GM23338 (cell line): ENCODE measurements at regions not wholly inside any gene's neighbourhood (a gene's known extent, or its start where the extent isn't known, plus 50 kb on each side); places are given as distances from the start of the nearest gene placed in this dataset.

Source experiments
- ATAC-seq: fragments of 200-7000 bp; cut with Tn5 transposase; 3 replicates; pipeline ENCODE4 v1.9.1; 2020
- DNase-seq: peaks from one replicate; pipeline ENCODE4 v3.0.0-alpha.2; 2015; ENCODE audit warnings: low spot score
- H2AFZ ChIP-seq: fragments of 200-600 bp; sonication (generic); 2 replicates; pipeline ENCODE4 v1.8.0; 2016; ENCODE audit warnings: antibody characterized with exemption, mild to moderate bottlenecking, moderate library complexity
- H3F3A ChIP-seq: fragments of 200-600 bp; sonication (generic); replicated peaks from 2 replicates; pipeline ENCODE4 v1.8.0; 2017; ENCODE audit warnings: antibody characterized with exemption, mixed run types, low read depth
- H3K27ac ChIP-seq: fragments of 200-600 bp; sonication (generic); 2 replicates; pipeline ENCODE4 v1.6.1; 2016; ENCODE audit warnings: low read depth
- H3K27me3 ChIP-seq: fragments of 200-600 bp; sonication (generic); 2 replicates; pipeline ENCODE4 v1.8.0; 2016; ENCODE audit warnings: mild to moderate bottlenecking, mixed run types, moderate library complexity; ENCODE audit not compliant: insufficient read depth
- H3K36me3 ChIP-seq: fragments of 200-600 bp; sonication (generic); 2 replicates; pipeline ENCODE4 v1.8.0; 2016; ENCODE audit warnings: mild to moderate bottlenecking; ENCODE audit not compliant: insufficient read depth
- H3K4me1 ChIP-seq: fragments of 200-600 bp; sonication (generic); 2 replicates; pipeline ENCODE4 v1.8.0; 2016; ENCODE audit warnings: mild to moderate bottlenecking, moderate library complexity; ENCODE audit not compliant: insufficient read depth
- H3K4me2 ChIP-seq: fragments of 200-600 bp; sonication (generic); 2 replicates; pipeline ENCODE4 v1.7.1; 2017; ENCODE audit warnings: mixed run types
- H3K4me3 ChIP-seq: fragments of 200-600 bp; sonication (generic); 2 replicates; pipeline ENCODE4 v1.6.1; 2016; ENCODE audit warnings: mixed run types
- H3K79me2 ChIP-seq: fragments of 200-600 bp; sonication (generic); replicated peaks from 2 replicates; pipeline ENCODE4 v1.8.0; 2017; ENCODE audit warnings: mild to moderate bottlenecking; ENCODE audit not compliant: insufficient read depth
- H3K9me2 ChIP-seq: fragments of 200-600 bp; sonication (generic); 2 replicates; pipeline ENCODE4 v1.8.0; 2017; ENCODE audit not compliant: insufficient read depth
- H4K20me1 ChIP-seq: fragments of 200-600 bp; sonication (generic); replicated peaks from 2 replicates; pipeline ENCODE4 v1.8.0; 2017; ENCODE audit warnings: mild to moderate bottlenecking; ENCODE audit not compliant: insufficient read depth
- H3K27ac Mint-ChIP-seq: 2 replicates; pipeline ENCODE4 v1.8.0; 2020; ENCODE audit warnings: inconsistent platforms, mild to moderate bottlenecking, moderate library complexity, mixed read lengths
- H3K27me3 Mint-ChIP-seq: 3 replicates; pipeline ENCODE4 v1.8.0; 2022; ENCODE audit warnings: low read depth, mild to moderate bottlenecking, moderate library complexity, mixed read lengths, inconsistent platforms; ENCODE audit not compliant: insufficient read depth, poor library complexity
- H3K36me3 Mint-ChIP-seq: 3 replicates; pipeline ENCODE4 v1.8.0; 2021; ENCODE audit warnings: low read depth, mild to moderate bottlenecking, inconsistent platforms, moderate library complexity, mixed read lengths
- H3K4me1 Mint-ChIP-seq: 3 replicates; pipeline ENCODE4 v1.8.0; 2020; ENCODE audit warnings: mild to moderate bottlenecking, inconsistent platforms, mixed read lengths
- H3K4me3 Mint-ChIP-seq: 3 replicates; pipeline ENCODE4 v1.8.0; 2021; ENCODE audit warnings: moderate library complexity, mild to moderate bottlenecking, inconsistent platforms, mixed read lengths
- H3K9me3 Mint-ChIP-seq: 3 replicates; pipeline ENCODE4 v1.8.0; 2020; ENCODE audit warnings: moderate library complexity, mild to moderate bottlenecking, inconsistent platforms, mixed read lengths
- CREB1 ChIP-seq: fragments of 250-450 bp; sonication (Bioruptor Pico); IDR thresholded peaks from 2 replicates; pipeline ENCODE4 v1.5.0; 2020; ENCODE audit warnings: low read depth, mild to moderate bottlenecking, moderate library complexity
- CTCF ChIP-seq, 2 experiments: fragments of 200-600 bp in 1 of 2; sonication (generic) in 1 of 2; conservative IDR thresholded peaks; 2 replicates each; pipeline versions ENCODE4 v1.5.1 to v1.6.1; 2016 to 2017; ENCODE audit warnings: antibody characterized with exemption in 2 of 2, low read depth in 2 of 2, mild to moderate bottlenecking in 2 of 2, moderate library complexity in 1 of 2
- ETS1 ChIP-seq: IDR thresholded peaks from 2 replicates; pipeline ENCODE4 v1.6.1; 2016; ENCODE audit warnings: antibody characterized with exemption
- EZH2 ChIP-seq: fragments of 200-600 bp; sonication (generic); IDR thresholded peaks from one replicate; pipeline ENCODE4 v1.8.0; 2017; ENCODE audit warnings: antibody characterized with exemption, mild to moderate bottlenecking, low read depth; ENCODE audit not compliant: unreplicated experiment
- EZH2phosphoT487 ChIP-seq: fragments of 200-600 bp; sonication (generic); IDR thresholded peaks from one replicate; pipeline ENCODE4 v1.8.1; 2018; ENCODE audit warnings: antibody characterized with exemption; ENCODE audit not compliant: unreplicated experiment
- JUNB ChIP-seq: IDR thresholded peaks from one replicate; pipeline ENCODE4 v1.6.1; 2016; ENCODE audit warnings: antibody characterized with exemption; ENCODE audit not compliant: unreplicated experiment
- NANOG ChIP-seq: IDR thresholded peaks from 2 replicates; pipeline ENCODE4 v1.6.1; 2016; ENCODE audit warnings: antibody characterized with exemption, borderline replicate concordance
- POLR2AphosphoS5 ChIP-seq: IDR thresholded peaks from 2 replicates; pipeline ENCODE4 v1.6.1; 2016; ENCODE audit warnings: antibody characterized with exemption, low read depth
- REST ChIP-seq: IDR thresholded peaks from one replicate; pipeline ENCODE4 v1.6.1; 2018; ENCODE audit warnings: antibody characterized with exemption; ENCODE audit not compliant: unreplicated experiment
- STAT1 ChIP-seq: IDR thresholded peaks from one replicate; pipeline ENCODE4 v1.6.1; 2016; ENCODE audit warnings: antibody characterized with exemption; ENCODE audit not compliant: unreplicated experiment
- ZNF114 ChIP-seq: fragments of 250-450 bp; sonication (Bioruptor Pico); IDR thresholded peaks from 2 replicates; pipeline ENCODE4 v1.5.0; 2020; ENCODE audit warnings: mild to moderate bottlenecking, moderate library complexity
- ZNF331 ChIP-seq: fragments of 250-450 bp; sonication (Bioruptor Pico); IDR thresholded peaks from 2 replicates; pipeline ENCODE4 v1.5.0; 2020; ENCODE audit warnings: low read depth, mild to moderate bottlenecking, moderate library complexity
- ZNF462 ChIP-seq: fragments of 250-450 bp; sonication (Bioruptor Pico); IDR thresholded peaks from 2 replicates; pipeline ENCODE4 v1.5.0; 2020; ENCODE audit warnings: mild to moderate bottlenecking, moderate library complexity

- ATAC-seq (no peak), DNase-seq (no peak)
- no peaks in the 10 kb centered on the region for H3K4me1 Mint-ChIP-seq
- Histone ChIP-seq H3K27me3 (no peaks in the 10 kb centered on the region), H3K36me3 (no peaks in the 10 kb centered on the region), H3F3A (no peaks in the 10 kb centered on the region), H2AFZ (no peak overlapping the region), H3K4me3 (no peak overlapping the region), H4K20me1 (no peaks in the 10 kb centered on the region), H3K4me2 (no peak overlapping the region), H3K4me1 (no peaks in the 10 kb centered on the region), H3K79me2 (no peaks in the 10 kb centered on the region), H3K27ac (no peak overlapping the region), H3K9me2 (no peaks in the 10 kb centered on the region)
- no peaks in the 10 kb centered on the region for H3K9me3 Mint-ChIP-seq
- TF ChIP-seq ZNF462, result no peak
- TF ChIP-seq JUNB, result no peak
- no peak for TF ChIP-seq STAT1
- no peak for TF ChIP-seq CREB1 (CRISPR knock-in tag)
- TF ChIP-seq NANOG, result no peak
- TF ChIP-seq EZH2phosphoT487, result no peak
- no peak for TF ChIP-seq EZH2
- no peak for TF ChIP-seq ZNF331 (CRISPR knock-in tag)
- TF ChIP-seq ZNF114 (CRISPR knock-in tag), result no peak
- TF ChIP-seq ETS1, result no peak
- no peak for TF ChIP-seq REST
- TF ChIP-seq POLR2AphosphoS5, result no peak
- no peak for TF ChIP-seq CTCF (conservative IDR thresholded peaks at IDR 0.05; ENCODE audit: low read depth in 2 of 2)
- H3K27ac Mint-ChIP-seq, result no peak overlapping the region
- no peaks in the 10 kb centered on the region for H3K27me3 Mint-ChIP-seq
- H3K36me3 Mint-ChIP-seq, result no peaks in the 10 kb centered on the region
- no peak overlapping the region for H3K4me3 Mint-ChIP-seq
Measured at GRCh38 chr12:84551373-84551772, 361.2 kb downstream of the SLC6A15 start.
